GM21786 (cell line): ENCODE measurements at regions not wholly inside any gene's neighbourhood (a gene's known extent, or its start where the extent isn't known, plus 50 kb on each side); places are given as distances from the start of the nearest gene placed in this dataset.
A peak's percentile ranks its signal among the peaks of the same experiment; 100 is the strongest.
"Not testable (repeated sequence)": the region's sequence is repeated elsewhere in the genome, so short reads cannot be mapped to it uniquely, and the experiment has no call there.

ENCODE experiments used
- ATAC-seq: cut with Tn5 transposase; IDR thresholded peaks from one replicate; pipeline ENCODE4 v1.9.1; 2021; ENCODE audit not compliant: unreplicated experiment

DNA sequence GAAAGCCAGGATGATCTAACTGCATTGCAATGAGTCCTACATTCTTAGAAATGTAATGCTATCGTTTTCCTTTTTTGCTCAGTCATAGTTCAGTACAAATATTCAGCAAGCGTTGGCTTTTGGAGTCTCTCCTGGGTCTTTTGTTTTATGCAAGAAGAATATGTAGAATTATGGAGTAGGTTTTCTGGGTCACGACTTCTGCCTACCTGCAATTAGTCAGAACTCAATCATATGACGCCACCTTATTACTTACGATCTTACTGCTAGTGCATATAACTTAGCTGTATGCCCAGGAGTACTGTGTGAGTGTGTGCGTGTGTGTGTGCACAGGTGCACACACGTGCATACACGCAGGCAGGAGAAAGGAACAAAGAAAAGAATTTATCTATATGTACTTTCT lies 640.2 kb downstream of the STK39 start:
- no peak for ATAC-seq

DNA sequence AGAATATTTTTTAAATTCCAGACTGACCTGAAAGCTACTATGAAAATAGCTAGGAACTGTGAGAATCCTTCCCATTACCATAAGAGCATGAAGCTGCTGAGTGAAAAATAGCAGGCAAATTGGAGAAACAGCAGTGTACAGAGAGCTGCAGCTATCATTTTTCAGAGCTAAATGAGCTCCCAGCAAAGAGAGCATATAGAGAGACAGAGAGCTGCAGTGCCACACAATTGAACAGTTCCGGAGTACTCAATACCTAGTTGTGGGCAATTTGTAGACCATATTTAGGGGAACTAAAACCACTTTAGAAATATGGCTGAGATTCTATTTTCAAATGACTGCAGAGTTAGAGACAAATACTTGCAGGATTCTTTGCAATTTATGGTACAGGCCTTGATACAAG lies 645.3 kb downstream of the STK39 start:
- no peak for ATAC-seq

DNA sequence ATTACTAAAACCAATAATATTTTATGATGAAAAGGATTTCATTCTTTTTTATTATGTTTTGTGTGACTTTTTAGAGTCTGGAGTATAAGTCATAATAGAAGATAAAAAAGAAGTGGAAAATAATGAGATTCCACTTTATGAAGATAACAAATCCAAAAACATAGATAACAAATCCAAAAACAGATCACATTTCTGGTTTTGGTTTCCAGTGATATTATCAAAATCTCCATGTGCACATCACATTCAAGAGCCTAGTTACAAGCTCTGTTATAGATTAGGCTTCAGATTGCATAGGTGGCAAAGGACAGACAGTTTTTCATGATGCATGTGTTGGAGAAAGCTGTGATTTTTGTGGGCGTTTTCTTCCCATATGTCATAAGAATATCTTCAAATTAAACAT lies 648.2 kb downstream of the STK39 start:
- no peak for ATAC-seq

DNA sequence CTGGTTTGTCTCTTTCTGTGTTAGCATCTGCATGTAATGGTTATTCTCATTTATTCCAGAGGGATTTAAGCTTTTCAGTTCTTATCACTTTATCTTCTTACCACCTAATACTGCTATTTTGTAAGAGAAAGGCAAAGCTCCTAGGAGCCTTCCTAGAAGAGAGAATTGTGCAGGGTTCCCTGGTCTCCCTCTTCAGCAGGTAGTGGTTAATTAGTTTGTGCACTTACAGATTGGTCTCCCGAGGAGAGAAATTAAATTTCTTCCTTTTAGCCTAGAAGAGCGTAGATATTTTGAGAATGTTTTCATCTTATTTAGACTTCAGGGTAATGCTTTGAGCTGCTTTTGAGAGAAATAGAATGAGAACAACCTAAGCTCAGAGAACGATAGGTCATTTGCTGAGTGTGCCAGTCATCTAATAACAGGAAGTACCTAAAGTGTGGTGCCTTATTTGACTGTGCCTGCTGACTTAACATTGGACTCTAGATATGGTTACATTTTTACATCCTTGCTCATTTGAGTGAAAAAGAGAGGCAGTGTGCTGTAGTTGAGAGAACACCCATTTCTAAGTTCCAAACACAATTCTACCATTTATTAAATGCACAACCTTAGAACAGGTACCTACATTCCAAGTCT lies 651.4 kb downstream of the STK39 start:
- ATAC-seq: peak; percentile 67

DNA sequence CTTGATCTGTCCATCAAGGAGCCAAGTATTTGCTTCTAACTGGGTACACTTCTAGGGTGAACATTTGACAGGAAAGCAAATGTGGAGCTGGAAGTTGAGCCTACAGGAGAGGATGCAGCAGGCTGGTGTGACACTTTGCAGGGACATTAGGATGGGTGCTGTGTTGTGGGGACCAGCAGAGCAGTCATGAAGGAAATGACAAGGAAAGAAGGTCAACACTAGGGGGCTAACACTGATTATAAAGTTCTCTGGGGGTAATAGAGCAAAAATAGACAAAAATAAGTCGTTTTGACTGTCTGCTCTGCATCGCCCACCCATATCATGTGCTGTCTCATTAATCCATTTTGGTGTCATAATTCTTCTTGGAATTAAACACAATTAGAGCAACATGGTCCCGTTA lies 652.4 kb downstream of the STK39 start:
- ATAC-seq: no peak

DNA sequence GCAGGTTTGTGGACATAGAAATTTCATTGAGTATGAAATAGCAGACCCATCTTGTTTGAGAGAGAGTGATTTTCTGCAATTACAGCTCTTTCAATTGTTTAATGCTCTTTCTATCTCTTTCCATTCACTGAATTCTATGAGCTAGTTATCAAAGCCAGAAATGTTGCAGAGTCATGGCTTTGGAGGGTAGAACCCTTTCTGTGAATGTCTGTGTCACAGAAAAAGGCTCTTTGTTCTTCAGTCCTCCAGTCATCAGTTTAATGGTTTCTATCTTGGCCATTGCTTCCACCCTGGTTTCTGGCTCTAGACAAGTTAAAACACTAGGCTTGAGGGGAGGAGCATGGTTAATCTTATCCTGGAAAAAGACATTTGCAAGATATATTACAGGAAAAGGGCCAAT lies 655.0 kb downstream of the STK39 start:
- no peak for ATAC-seq

DNA sequence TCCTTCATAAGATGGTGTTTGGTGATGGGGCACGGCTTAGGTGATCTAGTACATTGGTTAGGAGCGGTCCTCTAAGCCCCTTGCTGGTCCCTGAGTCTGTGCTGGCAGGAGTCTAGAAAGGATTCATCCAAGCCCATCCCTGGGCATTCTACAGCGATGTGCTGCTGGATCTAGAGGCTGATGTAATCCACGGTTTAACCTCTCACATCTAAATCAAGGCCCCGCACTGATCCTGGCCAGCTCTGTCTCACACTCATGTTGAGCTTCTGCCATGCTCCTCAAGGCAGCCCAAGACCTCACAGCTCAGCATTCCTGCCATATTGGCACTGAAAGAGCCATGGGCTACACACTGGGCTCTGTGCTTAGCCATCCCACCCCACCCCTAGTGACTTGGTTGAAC lies 664.8 kb downstream of the STK39 start:
- no peak for ATAC-seq

DNA sequence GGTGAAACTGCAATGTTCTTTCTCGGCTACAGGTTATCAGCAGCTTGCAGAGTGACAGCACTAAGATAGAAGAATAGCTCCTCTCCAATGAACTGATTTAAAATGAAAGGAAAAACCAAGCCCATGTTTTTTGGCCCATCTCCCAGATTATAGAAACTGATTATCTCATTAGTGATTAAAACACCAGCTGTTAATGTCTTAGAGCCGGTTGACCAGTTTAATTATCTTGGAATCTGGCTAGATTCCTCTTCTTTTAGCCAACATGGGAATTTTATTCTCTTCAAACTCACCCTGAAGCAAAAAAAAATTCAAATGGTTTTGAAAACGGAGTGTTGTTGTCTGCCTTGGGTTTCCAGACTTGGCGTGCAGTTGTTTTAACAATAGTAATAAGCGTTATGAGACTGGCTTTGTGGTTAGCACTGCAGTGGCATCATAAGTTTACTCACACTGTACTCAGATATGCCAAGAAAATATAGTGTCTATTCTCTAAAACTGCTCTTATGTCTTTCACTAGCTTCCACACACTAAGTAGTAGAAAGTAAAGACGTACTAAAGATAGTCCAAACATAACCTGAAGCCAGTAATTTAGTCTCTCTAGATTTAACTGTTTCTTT lies 665.3 kb downstream of the STK39 start:
- ATAC-seq: no peak

DNA sequence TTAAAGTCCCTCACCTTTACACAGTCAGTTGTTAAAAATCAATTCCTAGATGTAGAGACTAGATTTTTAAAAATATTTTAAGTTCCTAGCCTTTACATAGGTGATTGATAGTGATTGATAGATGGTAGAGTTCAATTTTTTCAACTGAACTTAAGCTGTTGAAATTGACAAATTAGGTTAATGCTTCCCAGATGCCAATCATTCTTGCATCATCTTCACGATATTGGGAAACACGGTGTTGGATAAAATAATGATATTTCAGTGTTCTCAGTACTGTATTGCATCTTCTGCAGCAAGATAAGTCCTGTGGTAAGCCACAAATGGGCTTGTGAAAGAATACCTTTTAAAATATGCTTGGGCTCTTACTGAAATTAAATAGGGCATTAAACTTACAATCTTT lies 667.6 kb downstream of the STK39 start:
- no peak for ATAC-seq

DNA sequence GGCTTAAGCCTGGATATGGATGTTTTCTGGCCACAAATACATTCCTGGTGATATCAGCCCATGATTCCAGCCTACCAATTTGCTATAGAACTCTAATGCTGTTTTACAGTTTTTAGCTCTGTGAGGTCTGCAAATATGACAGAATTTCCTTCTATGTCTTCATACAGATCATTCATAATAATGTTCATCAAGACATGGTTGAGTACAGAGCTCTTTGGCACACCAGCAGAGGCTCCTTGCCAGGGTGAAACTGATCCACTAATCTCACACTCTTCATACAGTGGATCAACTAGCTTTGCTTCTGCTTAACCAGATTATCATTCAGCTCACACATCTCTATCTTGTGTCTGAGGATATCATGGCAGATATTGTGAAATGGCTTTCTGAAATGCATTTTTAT lies 672.1 kb downstream of the STK39 start:
- ATAC-seq: no peak

DNA sequence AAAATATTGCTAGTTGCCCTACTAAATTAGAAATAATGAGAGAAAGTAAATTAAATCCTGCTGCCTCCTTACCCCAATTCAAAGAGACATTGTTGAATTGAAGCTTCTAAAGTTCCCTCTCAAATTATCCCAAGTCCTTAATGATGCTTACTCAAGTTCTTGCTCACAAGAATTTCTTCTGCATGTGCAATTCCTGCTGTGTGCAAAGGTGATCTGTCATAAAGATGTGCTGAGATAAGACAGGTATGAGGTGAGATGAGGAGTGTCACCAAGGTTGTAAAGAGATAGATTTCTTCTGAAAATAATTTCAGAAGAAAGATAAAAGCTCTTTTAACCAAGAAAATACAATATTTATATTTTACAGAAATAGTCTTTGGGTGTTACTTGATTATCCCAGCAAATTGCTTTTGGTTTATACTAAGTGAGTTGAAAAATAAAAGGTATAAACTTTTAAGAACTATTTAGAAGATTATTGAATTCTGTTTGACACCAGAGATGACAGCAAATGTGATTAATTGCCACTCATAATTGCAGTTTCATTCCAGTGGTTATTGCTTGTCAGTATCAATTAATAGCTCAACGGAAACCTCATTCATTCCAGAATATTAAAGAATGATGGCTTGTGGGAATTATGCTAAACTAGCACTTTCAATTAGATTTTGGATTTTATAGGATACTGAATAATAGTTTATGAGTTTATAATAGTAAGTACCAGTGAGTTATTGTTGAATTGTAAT lies 674.3 kb downstream of the STK39 start:
- ATAC-seq: no peak

DNA sequence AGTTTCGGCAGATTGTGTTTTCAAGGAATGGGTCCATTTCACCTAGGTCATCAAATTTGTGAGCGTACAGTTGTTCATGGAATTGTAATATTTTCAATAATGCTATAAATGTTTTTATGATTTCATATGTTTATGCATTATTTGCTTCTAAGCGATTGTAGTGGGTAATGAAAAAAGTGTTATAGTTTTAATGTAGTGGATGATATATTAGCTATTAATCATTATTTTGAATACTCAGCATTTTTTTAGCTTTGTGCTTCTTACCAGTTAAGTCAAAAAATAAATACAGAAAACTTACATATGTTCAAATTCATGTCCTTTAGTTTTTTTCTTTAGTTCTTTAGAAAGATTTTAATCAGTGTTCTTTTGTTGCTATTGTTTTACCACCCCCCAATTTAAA lies 677.0 kb downstream of the STK39 start:
- ATAC-seq: no peak

DNA sequence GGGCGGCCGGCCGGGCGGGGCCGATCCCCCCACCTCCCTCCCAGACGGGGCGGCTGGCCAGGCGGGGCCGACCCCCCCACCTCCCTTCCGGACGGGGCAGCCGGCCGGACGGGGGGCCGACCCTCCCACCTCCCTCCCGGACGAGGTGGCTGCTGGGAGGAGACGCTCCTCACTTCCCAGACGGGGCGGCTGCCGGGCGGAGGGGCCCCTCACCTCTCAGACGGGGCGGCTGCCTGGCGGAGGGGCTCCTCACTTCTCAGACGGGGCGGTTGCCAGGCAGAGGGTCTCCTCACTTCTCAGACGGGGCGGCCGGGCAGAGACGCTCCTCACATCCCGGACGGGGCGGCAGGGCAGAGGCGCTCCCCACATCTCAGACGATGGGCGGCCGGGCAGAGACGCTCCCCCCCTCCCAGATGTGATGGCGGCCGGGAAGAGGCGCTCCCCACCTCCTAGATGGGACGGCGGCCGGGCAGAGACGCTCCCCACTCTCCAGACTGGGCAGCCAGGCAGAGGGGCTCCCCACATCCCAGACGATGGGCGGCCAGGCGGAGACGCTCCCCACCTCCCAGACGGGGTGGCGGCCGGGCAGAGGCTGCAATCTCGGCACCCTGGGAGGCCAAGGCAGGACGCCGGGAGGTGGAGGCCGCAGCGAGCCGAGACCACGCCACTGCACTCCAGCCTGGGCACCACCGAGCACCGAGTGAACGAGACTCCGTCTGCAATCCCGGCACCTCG lies 675.8 kb downstream of the XIRP2 start:
- not testable (repeated sequence) for ATAC-seq

DNA sequence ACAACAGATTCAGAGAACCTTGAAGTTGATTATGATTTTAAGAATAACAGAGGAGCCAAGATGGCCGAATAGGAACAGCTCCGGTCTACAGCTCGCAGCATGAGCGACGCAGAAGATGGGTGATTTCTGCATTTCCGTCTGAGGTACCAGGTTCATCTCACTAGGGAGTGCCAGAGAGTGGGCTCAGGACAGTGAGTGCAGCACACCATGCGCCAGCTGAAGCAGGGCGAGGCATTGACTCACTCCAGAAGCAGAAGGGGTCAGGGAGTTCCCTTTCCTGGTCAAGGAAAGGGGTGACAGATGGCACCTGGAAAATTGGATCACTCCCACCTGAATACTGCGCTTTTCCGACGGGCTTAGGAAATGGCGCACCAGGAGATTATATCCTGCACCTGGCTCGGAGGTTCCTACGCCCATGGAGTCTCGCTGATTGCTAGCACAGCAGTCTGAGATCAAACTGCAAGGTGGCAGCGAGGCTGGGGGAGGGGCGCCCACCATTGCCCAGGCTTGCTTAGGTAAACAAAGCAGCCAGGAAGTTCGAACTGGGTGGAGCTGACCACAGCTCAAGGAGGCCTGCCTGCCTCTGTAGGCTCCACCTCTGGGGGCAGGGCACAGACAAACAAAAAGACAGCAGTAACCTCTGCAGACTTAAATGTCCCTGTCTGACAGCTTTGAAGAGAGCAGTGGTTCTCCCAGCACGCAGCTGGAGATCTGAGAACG lies 670.2 kb downstream of the XIRP2 start:
- not testable (repeated sequence) for ATAC-seq

DNA sequence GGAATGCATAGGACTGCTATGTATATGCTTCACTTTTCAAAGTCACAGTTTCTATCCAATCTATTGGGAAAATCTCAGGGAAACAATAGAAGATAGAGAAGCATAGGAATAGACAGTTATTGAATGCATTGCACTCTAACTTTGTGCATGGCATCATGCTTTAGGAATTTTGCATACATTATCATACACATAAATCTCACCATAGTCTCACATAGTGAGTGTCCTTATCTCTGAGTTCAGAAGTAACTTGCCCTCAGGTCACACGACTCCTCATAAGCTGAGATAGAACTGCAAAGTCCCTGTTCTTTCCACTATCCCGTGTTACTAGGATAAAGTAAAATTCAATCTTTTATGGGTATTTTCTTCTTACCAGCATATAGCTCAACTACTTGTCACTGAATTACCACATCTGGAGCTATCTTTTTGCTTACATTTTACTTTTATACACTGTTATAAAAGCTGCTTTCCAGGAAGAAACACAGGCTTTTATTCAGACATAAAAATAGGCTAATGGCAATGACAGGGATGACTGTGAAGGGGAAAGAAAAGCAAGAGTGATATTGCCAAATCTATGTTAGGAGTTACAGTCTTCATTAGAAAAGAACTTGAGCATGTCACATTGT lies 666.9 kb downstream of the XIRP2 start:
- ATAC-seq: no peak

DNA sequence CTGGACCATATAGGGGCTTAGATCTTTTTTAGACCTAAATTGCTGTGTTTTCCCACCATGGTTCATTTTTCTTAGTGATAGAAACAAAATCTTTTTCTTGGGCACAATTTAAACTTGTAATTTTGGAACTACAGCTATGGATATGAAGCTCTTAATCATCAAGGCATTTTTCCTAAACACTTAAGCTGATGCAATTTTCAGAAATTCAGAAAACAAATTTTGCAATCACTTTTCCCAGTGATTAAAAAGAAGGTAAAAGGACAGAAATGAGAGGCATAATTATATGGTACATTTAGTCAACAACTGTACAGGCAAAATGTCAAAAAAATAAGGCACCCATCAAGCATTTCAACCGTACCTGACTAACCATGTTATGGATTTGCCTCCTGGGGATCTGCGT lies 665.4 kb downstream of the XIRP2 start:
- ATAC-seq: no peak

DNA sequence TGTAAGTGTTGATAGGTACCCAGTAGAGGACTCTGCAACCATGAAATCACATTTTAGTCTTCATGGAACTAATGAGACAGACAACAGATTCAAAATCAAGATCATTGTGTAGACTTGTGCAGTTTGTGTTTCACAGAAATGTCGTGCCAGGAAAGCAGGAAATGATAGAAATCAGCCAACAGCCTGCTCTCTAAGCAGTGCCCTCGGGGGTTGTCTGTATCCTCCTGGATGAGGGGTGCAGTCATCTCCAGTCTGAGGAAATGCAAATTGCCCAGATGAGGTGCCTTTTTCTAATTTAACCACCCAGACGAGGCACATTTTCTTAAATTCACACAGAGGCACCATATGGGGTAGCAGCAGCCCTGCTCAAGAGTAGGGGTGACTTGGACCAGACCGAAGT lies 663.1 kb downstream of the XIRP2 start:
- no peak for ATAC-seq

DNA sequence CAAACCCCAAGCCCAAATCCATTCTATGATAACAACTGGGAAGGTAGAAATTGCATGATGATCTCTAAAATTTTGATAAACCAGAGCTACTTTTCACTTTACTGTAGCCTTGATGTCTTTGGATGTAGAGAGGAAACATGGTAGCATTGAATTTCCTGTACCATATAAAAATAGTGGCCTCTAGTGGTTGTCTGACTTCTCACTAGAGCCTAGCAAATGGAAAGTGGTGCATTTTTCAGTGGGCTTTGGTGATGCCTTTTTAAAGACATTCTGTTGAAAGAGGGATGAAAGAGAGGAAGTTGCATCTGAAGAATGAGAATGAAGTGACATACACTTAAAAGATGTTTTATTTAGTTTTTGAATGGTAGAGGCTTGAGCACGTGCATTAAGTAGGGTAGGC lies 662.2 kb downstream of the XIRP2 start:
- ATAC-seq: no peak

DNA sequence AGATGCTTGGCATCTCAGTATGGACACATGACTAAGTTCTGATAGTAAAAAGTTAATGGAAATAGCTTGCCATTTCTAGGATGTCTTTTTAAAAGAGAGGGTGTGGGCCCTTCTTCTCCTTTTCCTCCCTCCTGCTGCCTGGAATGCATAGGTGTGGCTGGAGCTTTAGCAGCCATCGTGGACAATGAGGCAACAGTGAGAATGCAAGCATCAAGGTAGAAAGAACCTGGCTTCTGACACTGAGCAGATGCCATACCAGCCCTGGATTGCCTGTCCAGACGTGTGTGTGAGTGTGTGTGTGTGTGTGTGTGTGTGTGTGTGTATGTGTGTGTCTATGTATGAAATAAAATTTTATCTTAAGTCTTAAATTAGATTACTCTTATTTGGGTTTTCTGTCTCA lies 660.1 kb downstream of the XIRP2 start:
- ATAC-seq: no peak

DNA sequence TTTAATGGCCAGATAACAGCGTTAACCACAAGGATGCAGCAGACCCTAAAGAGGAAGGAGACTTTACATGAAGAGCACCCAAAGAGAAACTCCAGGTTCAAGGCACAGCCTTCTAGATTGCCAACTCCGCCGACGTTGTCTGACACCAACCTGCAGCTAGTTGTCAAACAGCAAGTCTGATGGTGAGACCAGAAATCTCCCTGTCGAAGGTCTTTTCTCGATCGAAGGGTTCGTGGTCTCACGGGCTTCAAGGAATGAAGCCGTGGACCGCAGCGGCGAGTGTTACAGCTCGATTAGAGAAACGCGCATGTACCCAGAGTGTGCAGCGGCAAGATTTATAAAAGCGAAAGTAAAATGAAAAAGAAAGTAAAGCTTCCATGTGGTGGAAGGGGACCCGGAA lies 656.3 kb downstream of the XIRP2 start:
- no peak for ATAC-seq

DNA sequence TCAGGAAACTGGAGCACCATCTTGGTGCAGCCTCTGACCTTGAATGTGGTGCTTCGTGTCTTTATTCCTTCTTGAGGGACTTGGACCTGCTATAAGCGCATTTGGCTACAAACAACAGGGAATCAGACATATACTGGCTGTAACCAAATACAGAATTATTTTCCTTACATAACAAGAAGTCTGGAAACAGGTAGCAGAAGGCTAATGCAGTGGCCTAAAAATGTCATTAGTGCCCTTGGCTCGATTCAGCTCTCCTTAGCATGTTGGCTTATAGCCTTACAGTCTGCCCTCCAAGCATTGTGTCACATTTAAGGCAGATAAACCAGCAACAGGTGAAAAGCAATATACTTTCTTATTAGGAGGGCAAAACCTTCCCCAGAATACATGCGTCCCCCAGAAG lies 655.4 kb downstream of the XIRP2 start:
- ATAC-seq: no peak
